ENCODE measurements at regions not wholly inside any gene's neighbourhood (a gene's known extent, or its start where the extent isn't known, plus 50 kb on each side); places are given as distances from the start of the nearest gene placed in this dataset. TPM values are rescaled to one million over a fixed set of nuclear protein-coding genes. Genes with fewer than 3 reads are reported as not detected.
A peak's percentile ranks its signal among the peaks of the same experiment; 100 is the strongest.

DNA sequence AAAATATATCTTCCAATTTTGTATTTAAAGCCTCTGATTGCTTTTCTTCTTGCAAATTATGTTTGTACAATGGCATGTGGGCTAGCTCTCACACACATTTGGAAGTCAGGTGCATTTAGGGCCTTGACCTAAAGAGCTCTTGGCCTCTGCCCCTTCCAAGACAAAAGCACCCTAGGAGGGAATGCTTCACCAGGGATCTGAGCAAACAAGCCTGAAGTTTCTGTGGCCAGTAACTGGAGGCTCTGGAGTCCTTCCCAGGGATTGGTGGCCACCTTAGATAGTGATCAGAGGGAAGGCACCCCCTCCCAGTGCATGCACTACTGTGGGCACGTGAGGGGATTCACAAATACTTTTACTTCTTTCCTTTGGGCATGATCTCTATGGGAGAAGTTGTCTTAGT is 60.3 kb upstream of the DIPK2B start:
- Mint-ChIP-seq H3K27me3 (ENCODE audit: low read depth in 3 of 3) (peaks cover 0 to 15% (median 1%) of the 10 kb centered on the region in 3 donors), H3K27ac (no peak overlapping the region), H3K4me1 (no peaks in the 10 kb centered on the region), H3K9me3 (peaks cover 0 to 3% (median 0%) of the 10 kb centered on the region in 7 donors), H3K4me3 (no peak overlapping the region), H3K36me3 (no peaks in the 10 kb centered on the region)
- no peaks in the 10 kb centered on the region for H3K79me2 ChIP-seq (ENCODE audit: insufficient read depth, low read length)
- H3K9me3 ChIP-seq (replicated peaks in 1 of 2; ENCODE audit: control insufficient read depth in 1 of 2, insufficient read depth in 1 of 2, low read length in 2 of 2) = no peaks in the 10 kb centered on the region
- no peaks in the 10 kb centered on the region for H4K20me1 ChIP-seq (ENCODE audit: insufficient read depth, low read length)
- DNase-seq = no peak
- H2AFZ ChIP-seq (ENCODE audit: insufficient read depth, low read depth, low read length, poor library complexity, severe bottlenecking) = no peak overlapping the region
- H3K4me2 ChIP-seq (replicated peaks; ENCODE audit: extremely low read depth, low read length, poor library complexity, severe bottlenecking) = no peak overlapping the region
- intact Hi-C loops (cut with micrococcal nuclease) = no loop called here
- no peaks in the 10 kb centered on the region for H3K36me3 ChIP-seq (replicated peaks in 1 of 2; ENCODE audit: control insufficient read depth in 1 of 2, insufficient read depth in 2 of 2, low read length in 2 of 2)
- TF ChIP-seq CTCF (IDR thresholded peaks at IDR 0.05) = no peak
- H3K9ac ChIP-seq (ENCODE audit: insufficient read depth, low read length, poor library complexity, severe bottlenecking) = no peak overlapping the region
- H3K4me1 ChIP-seq (ENCODE audit: control insufficient read depth in 1 of 2, insufficient read depth in 2 of 2, low read length in 2 of 2) = no peaks in the 10 kb centered on the region
- no peaks in the 10 kb centered on the region for H3K27me3 ChIP-seq (ENCODE audit: control insufficient read depth in 2 of 2, insufficient read depth in 2 of 2, low read length in 2 of 2)
- no peak overlapping the region for H3K27ac ChIP-seq (ENCODE audit: low read depth in 1 of 2, low read length in 2 of 2)
- no CpG with 5 or more reads among the region's 1 CpG for WGBS (ENCODE audit: insufficient coverage)
- no peak overlapping the region for H3K4me3 ChIP-seq (replicated peaks in 1 of 3; ENCODE audit: low read depth in 2 of 3, low read length in 3 of 3)

GRCh38 chrX:45258731-45259402 is 58.2 kb upstream of the DIPK2B start:
- Mint-ChIP-seq H3K27me3 (ENCODE audit: low read depth in 3 of 3) (peaks cover 0 to 17% (median 1%) of the 10 kb centered on the region in 3 donors), H3K36me3 (no peaks in the 10 kb centered on the region), H3K4me3 (no peak overlapping the region), H3K27ac (no peak overlapping the region), H3K9me3 (peaks cover 0 to 3% (median 0%) of the 10 kb centered on the region in 7 donors), H3K4me1 (no peaks in the 10 kb centered on the region)
- no peaks in the 10 kb centered on the region for H4K20me1 ChIP-seq (ENCODE audit: insufficient read depth, low read length)
- no peaks in the 10 kb centered on the region for H3K9me3 ChIP-seq (replicated peaks in 1 of 2; ENCODE audit: control insufficient read depth in 1 of 2, insufficient read depth in 1 of 2, low read length in 2 of 2)
- no peak for TF ChIP-seq CTCF (IDR thresholded peaks at IDR 0.05)
- H3K4me1 ChIP-seq (ENCODE audit: control insufficient read depth in 1 of 2, insufficient read depth in 2 of 2, low read length in 2 of 2) = no peaks in the 10 kb centered on the region
- no peak for DNase-seq
- H3K9ac ChIP-seq (ENCODE audit: insufficient read depth, low read length, poor library complexity, severe bottlenecking) = no peak overlapping the region
- no peaks in the 10 kb centered on the region for H3K27me3 ChIP-seq (ENCODE audit: control insufficient read depth in 2 of 2, insufficient read depth in 2 of 2, low read length in 2 of 2)
- intact Hi-C loops (cut with micrococcal nuclease) = no loop called here
- no peak overlapping the region for H3K27ac ChIP-seq (ENCODE audit: low read depth in 1 of 2, low read length in 2 of 2)
- H2AFZ ChIP-seq (ENCODE audit: insufficient read depth, low read depth, low read length, poor library complexity, severe bottlenecking) = no peak overlapping the region
- no peaks in the 10 kb centered on the region for H3K79me2 ChIP-seq (ENCODE audit: insufficient read depth, low read length)
- no CpG with 5 or more reads among the region's 6 CpGs for WGBS (ENCODE audit: insufficient coverage)
- no peak overlapping the region for H3K4me3 ChIP-seq (replicated peaks in 1 of 3; ENCODE audit: low read depth in 2 of 3, low read length in 3 of 3)
- no peaks in the 10 kb centered on the region for H3K36me3 ChIP-seq (replicated peaks in 1 of 2; ENCODE audit: control insufficient read depth in 1 of 2, insufficient read depth in 2 of 2, low read length in 2 of 2)
- no peak overlapping the region for H3K4me2 ChIP-seq (replicated peaks; ENCODE audit: extremely low read depth, low read length, poor library complexity, severe bottlenecking)

Small RNAs in the stretch of these regions (small RNA-seq; reads per million reads assigned to genes)
- gene MIR221 (ENCODE audit: insufficient read length, low read depth) (43.5 reads per million, percentile 93 among the genes with 10 or more reads in this experiment), gene MIR222 (ENCODE audit: insufficient read length, low read depth) (2.4 reads per million, percentile 7 among the genes with 10 or more reads in this experiment), gene RF00017 (ENCODE audit: insufficient read length, low read depth) (not detected), gene RF00591 (ENCODE audit: insufficient read length, low read depth) (not detected)
